HK-2 (cell line): ENCODE measurements at regions not wholly inside any gene's neighbourhood (a gene's known extent, or its start where the extent isn't known, plus 50 kb on each side); places are given as distances from the start of the nearest gene placed in this dataset.

Experiments used
- DNase-seq: peaks from one replicate; pipeline ENCODE4 v3.0.0-alpha.2; 2018; ENCODE audit not compliant: unreplicated experiment

DNA sequence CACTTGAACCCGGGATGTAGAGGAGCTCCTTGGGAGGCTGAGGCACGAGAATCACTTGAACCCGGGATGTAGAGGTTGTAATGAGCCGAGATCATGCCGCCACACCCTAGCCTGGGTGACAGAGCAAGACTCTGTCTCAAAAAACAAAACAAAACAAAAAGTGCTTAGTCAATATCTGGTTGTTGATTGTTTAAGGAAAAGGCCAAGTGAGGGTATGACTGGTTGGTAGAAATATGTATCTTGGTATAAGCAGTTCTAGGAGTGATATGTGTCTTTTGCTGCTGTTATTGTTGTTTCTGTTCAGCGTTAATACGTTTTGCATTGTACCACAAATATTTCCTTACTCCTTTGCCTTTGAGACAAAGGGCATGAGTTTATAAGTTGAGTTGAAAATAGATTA is 210.7 kb upstream of the DMRT1 start:
- DNase-seq: no peak

DNA sequence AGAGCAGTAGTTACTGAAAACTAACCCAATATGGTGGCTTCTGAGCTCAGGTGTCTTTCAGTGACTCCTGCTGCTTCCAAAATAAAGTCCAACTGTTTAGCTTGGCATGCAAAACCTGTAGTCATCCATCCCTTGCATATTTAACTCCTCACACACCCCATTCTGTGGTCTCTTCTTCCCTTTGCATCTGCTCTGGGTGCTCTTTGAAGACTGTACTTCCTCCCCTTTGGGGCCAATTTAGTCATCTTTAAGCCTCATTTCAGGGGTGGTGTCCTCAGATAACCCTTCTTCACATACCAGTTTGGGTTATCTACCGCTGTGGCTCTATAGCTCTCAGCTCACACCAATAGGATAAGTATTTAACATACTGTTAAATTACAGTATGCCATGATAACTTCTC is 209.9 kb upstream of the DMRT1 start:
- no peak for DNase-seq

DNA sequence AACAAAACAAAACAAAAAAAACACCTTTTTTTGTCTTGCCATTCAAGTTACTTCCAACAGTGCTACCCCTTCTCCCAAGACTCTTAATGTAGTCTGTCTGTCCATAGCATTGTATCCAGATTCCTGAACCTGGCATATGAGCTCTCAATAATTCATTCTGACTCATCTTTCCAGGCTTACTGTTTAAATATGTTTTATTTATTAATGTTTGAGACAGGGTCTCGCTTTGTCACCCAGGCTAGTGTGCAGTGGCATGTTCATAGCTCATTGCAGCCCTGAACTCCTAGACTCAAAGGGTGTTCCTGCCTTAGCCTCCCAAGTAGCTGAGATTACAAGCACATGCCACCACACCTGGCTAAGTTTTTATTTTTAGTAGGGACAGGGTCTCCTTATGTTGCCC is 208.0 kb upstream of the DMRT1 start:
- DNase-seq: no peak

DNA sequence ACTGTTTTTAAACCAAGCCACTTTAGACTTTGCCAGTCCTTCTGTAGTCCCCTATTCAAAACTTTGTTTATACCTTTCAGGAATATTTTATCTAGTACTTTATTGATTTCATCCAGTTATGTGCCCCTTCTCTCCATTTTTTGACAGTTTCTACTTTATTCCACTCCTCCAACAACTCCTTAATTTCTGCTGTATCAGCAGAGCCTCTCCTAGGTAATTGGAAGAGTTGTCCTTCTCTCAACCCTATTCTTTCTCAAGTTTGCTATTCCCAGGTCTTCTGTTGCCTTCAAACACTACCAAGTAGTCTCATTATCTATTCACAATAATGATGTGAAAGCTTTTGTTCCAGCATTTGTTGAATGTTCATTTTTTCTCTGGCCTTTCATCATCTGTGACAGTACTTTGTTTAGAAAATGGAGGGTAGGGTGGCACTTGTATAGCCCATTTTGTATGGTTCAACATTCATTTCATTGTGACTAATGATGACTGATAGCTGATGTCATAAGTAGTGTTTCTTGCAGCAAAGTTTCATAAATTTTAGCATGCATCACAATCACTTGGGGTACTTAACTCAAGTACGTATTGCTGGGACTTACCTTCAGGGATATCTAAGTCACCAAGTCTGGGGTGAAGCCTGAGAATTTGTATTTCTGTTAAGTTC is 204.4 kb upstream of the DMRT1 start:
- DNase-seq: no peak

DNA sequence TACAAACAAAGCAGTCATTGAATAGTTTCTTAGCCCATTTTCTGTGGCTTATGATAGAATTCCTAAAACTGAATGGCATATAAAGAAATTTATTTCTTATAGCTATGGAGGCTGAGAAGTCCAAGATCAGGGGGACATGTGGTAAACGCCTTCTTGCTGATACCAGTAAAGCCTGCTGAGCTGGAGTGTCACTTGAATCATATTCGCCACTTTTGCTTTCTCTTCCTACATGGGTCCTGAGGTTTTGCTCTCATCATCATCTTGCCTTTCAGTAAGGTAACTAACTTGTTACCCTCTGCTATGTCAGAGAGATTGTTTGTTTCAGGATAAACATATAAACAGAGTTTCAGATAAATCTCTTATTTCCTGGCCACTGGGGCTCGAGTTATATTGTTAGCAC is 203.3 kb upstream of the DMRT1 start:
- no peak for DNase-seq

DNA sequence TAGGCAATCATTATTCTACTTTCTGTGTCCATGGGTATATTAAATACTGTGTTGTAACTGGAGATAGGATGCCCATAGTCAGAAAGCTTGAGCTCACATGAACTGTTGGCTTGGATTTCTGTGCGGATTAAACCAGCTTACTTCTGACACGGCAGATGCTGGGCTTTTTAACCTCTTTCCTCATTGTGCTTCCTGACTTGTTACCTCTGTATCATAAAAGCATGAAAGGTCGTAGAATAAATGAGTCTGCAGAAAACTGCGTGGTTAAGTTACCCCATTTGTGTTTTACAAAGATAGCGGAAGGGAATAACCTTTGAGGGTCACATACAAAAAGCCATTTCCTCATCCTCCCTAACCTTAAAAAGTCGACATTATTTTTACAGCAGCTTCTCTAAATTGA is 199.5 kb upstream of the DMRT1 start:
- no peak for DNase-seq

DNA sequence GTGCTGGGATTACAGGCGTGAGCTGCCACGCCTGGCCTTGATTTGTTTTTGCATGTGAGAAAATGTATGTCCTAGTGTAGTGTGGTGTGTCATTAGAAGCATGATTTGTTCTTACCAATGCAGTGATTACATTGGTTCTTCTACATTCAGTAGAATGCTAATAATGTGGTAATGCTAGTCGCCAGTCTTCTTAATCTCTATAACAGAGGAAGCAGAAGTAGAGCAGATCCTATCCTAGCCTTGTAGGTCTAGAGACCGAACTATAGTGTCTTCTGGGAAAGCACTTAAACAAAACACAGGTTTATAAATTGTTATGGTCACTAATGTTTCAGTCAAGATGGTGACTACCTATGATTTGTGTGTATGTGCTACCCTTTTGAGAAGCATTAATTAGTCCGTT is 197.5 kb upstream of the DMRT1 start:
- no peak for DNase-seq

DNA sequence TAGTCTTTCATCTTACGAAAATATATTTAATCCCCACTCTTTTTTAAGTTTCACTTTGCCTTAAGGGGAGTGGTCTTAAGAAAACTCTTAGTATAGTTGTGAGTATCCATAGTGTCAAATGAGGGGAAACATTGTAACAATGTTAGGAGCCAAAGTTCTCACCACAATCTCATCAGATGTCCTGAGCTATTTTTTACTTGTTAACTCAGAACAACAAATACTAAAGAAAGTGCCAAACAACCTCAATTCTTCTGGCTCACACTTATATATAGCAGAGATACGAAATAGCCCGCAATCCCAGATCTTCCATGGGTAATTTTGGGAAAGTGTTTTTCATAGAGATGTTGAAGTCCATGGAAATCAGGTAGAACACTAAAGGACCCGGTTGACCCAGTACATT is 194.0 kb upstream of the DMRT1 start:
- no peak for DNase-seq

DNA sequence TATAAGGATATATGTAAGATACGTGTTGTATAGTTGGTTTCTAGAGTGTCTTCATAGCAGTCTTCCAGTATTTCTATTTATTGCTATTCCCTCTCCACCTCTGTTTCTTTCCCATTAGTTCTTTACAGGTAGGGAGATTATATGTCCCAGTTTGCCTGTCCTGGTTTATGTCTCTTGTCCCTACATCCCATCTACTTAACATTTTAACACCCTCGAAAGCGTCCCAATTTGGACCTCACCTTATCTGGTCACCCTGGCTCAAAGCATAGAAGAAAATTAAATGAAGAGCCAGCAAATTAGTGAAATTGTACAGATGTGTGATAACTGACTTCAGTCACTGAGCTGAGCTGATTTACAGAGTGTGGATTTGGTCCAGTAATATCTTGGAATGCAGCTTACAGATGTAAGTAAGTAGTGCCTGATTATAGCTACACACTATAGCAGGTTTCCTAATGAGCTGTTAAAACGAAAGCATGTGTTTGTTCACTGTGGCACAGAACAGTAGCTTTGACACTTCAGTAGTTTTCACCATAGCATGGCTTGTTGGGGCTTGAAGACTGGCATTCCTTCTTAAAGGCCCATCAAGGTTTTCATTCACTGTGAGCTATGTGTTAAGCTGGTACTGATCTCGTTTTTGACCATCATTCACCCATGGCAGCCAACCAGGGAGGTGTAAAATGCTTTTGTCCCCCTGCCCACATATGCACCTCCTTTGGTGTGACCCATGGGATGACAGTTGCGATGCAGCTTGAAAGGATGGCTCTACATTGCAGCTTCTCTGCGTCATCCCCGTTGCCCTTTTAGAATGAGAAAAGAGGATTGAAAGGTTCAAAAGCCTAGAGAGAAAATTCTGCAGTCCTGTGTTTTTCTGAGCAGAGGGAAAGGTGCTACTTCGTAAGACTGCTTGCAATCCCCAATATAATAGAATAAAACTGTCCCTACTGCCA is 192.1 kb upstream of the DMRT1 start:
- DNase-seq: no peak

DNA sequence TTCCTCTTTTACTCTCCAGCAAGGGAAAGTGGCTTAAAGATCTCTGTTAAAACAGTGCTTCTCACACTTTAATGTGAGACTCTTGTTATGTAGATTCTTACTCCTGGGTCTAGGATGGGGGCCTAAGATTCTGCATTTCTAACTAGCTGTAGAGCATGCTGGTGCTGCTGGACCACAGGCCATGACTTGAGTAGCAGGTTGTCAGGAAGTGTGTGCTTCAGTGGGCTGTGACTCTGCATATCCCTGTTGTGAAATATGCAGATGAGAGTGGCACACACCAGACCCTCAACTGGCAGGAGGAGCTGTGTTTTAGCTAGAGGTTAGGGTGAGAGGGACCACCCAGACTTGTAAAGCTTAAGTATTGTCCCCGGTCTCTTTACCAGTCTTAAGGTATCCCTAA is 191.1 kb upstream of the DMRT1 start:
- DNase-seq: no peak

DNA sequence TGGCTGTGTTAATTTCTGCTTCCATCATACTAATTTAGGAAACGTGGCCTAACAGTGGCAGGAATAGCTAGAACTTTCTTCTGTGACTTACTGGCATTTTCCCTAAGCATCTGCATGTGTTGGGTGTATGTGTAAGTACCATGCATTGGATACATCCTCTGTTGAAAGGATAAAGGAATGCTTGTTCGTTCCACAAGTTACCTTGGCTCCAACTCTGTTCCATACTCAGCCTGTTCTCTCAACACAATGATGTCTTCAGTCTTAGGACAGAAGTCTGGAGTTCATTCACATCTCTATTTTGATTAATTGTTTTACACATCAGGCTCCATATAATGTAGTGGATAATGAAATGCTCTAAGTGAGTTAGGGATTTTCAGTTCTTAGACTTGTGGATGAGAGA is 190.1 kb upstream of the DMRT1 start:
- no peak for DNase-seq

DNA sequence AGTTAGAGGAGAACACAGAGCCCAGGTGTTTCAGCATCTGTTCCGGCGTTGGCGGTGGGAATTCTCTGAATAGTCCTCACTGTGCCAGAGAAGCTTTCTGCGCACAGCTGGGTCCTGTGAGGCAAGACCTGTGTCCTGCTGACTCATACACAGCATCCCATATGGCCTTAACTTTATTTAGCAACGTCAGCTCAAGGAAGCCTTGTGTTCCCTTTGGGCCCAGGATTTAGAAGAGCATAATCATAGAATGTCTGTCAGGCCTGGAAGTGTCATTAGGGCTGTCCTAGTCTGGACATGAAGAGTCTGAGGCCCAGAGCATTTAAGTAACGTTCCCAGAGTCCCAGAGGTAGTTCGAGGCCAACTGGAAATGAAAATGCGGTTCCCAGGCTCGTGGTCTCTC is 188.6 kb upstream of the DMRT1 start:
- DNase-seq: no peak

DNA sequence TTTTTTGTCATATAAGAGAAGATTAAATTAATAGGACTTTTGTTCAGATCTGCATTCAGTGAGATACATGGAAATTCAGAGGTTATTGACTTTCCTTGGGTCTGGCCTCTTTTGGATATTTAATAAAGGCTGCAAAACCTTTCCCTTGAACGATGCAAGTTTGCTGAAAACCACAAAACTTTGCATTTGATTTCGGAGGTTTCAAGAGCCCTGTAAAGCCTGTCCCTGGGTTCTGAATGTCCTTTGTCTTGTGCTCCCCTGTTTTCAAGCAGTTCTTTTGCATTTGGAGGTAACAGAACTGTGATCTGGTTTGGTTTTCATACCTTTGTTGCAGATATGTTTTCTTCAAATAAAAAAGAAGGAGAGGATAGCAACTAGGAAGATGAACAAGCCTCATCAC is 188.1 kb upstream of the DMRT1 start:
- DNase-seq: no peak

DNA sequence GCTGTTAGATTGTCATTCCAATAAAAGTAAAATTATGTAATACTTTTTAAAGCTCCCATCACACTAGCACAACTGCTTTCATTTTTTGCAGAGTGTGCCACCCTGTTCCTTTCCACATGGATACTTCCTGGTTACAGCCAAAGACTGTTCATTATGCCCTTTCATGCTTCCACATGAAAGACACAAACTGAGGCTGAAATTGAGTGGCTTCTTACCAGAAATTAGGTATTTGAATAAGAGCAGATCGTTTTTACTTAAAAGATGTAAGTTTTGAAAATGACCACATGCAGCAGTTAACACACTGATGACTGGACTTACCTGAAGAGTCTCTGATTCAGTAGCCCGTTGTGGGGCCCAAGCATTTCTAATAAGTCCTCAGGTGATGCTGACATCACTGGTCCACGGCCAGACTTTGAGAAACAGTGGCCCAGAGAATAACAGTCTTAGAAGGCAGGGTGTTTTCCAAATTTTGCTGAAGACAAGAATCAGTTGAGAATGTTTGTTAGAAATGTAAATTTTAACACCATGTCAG is 187.6 kb upstream of the DMRT1 start:
- DNase-seq: no peak

DNA sequence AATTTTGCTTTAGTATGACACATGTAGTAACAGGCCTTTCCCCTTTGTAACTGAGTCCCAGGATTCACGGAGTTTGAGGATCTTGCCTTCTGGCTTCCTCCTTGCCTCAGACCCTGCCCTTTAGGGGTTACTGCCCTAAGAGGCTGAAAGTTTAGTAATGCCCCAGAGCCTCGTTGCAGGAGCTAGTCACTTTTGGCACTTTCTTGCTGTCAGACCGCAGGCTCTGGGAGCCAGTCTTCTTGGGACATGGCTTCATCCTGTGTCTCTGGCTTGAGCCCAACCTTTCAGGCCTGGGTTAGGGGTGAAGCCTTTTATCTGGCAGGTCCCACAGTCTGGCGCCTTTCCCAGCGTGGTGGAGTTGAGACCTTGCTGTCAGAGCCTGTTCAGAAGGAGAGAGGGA is 185.6 kb upstream of the DMRT1 start:
- DNase-seq: no peak

DNA sequence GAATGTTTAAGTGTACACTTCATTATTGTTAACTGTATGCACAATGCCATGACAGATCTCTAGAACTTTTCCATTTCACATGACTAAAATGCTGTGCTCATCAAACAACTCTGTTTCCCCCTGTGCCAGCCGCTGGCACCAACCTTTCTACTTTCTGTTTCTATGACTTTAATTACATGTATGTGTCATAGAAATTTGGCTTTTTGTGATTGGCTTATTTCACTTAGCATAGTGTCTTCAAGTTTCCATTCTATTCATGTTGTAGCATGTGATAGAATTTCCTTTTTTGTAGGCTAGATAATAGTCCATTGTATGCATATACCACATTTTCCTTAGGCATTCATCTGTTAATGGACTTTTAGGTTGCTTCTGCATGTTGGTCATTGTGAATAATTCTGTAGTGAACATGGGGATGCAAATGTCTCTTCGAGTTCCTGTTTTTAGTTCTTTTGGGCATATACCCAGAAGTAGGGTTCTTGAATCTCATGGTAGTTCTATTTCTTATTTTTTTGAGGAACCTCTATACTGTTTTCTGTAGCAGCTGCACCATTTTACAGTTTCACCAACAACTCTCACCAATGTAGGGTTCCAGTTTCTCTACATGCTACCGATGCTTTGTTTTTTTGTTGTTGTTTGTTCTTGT is 184.4 kb upstream of the DMRT1 start:
- no peak for DNase-seq

DNA sequence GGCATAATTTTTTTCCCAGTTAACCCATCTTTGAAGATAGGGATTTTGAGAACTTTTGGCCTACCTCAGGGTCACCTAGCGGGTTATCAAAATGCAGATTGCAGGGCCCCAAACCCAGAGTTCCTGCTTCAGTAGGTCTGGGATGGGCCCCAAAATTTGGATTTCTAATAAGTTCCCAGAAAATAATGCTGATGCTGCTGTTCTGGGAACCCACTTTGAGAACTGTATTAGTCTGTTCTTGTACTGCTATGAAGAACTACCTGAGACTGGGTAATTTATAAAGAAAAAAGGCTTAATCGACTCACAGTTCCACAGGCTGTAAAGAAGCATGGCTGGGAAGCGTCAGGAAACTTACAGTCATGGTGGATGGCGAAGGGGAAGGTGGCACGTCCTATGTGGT is 182.2 kb upstream of the DMRT1 start:
- DNase-seq: no peak

DNA sequence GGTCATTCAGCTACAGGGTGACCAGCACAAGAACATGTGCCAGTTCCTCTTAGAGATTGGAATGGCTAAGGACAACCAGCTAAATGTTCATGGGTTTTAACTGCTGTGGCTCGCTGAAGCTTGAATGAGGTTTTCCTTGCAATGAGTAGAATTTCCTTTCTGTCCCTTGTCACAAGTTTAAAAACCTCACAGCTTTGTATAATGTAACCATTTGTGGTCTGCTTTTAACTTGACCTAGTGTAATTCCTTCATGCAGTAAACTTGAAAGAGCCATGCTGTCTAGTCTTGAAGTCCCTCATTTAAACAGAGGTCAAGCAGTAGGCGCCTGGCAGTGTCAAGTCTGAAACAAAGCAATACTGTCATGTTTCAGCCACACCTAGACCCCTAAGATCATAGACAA is 181.3 kb upstream of the DMRT1 start:
- no peak for DNase-seq

DNA sequence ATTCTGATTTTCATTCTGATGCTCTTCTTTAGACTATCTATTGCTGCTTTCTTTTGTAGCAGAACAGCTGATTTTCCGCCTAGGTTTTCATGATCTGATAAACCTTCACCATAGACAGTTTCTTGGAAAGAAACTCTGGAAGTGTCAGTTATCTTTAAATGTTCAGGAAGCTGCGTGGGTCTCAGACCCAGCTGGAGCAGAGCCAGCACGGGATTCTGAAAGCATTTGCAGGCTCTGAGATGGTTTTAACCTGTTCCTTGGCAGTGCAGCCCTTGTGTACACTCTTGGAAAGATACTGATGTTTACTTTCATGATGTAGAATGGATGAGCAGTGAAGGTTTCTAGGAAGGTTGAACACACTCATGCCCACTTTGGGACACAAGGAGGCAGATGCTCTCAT is 178.0 kb upstream of the DMRT1 start:
- no peak for DNase-seq

DNA sequence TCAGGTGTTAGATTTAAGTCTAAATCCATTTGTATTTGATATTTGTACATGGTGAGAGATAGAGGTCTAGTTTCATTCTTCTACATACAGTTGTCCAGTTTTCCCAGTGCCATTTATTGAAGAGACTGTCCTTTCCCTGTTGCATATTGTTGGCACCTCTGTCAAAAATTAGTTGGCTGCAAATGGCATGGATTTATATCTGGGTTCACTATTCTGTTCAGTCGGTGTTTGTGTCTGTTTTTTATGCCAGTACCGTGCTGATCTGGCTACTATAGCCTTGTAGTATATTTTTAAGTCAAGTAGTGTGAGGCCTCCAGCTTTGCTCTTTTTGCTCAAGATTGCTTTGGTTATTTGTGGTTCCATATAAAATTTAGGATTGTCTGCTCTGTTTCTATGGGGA is 176.2 kb upstream of the DMRT1 start:
- DNase-seq: no peak

DNA sequence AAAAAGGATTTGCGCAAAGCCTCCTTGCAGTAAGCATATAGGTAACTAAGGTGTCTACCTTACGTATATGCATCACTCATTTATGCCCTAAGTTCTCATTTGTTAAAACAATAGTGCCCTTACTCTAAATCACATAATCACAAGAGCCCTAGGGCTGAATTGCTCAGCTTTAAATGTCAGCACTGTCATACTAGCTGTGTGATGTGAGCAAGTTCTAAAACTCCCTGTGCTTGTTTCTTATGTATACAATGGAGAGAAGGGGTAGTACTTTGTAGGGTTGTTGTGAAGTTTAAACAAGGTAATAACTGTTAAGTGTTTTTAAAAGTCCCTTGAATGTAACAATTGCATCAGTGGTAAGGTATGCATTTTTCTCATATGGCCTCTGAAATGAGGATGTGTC is 169.5 kb upstream of the DMRT1 start:
- DNase-seq: no peak

DNA sequence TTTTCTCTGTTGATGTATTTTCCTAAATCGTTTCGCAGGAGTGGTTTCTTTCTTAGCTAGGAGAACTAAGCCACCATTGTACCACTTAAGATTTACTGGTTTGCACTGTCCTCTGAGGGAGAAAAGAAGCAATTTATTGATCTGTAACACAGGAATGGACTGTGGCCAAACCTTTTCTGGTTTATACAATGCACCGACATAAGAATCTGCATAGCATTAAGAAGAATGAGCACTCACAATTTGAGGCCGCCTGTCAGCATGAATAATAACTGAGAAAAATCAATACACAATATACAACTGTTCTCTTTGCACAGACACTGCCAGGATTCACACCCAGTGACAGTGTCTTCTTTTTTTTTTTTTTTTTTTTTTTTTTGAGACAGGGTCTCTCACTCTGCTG is 168.6 kb upstream of the DMRT1 start:
- no peak for DNase-seq
